ENCODE measurements at regions not wholly inside any gene's neighbourhood (a gene's known extent, or its start where the extent isn't known, plus 50 kb on each side); places are given as distances from the start of the nearest gene placed in this dataset.

DNA sequence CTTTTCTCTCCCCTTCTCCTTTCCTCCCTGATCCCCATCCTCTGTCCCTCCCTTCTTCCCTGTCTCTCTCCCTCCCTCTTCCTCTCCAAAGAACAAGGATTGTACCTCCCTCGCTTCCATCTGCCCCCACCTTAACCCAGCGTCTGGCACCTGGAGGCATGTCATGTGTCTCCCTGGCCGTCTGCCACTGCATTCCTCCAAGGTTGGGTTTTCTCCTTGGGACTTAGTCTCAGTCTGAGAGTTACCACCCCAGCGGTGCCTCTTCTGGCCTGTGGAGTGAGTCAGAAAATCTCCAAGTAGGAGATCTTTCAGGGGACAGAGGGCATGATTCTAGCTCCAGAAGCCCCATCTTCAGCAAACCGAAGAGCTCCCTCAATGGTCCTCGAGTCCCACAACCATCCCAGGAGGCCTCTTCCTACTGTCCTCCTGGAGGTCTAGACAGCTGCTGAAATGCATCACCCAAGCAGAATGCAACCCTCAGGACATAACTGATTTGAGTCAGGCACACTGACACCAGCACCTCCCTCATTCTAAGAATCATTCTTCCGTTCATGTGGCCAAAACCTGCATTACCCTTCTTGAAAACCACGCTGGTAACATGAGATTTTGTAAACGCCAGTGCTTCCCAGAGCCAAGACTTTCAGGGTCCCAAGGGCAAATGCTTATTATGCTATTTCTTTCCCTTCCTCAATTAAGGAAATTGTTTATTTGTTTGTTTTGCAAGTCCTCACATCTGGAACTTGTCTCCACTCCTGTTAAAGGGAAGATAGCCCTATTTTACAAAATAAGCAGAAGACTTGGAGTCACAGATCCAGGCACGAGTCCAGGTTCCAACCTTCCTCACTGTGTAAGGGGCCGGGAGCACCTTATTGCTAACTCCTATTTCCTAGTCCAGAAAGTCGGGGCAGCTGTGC is 463.2 kb downstream of the BCL11B start:
- no peak overlapping the region for H3K27ac ChIP-seq (ENCODE audit: insufficient read depth, low read depth, low read length)
- no peaks in the 10 kb centered on the region for H3K4me1 ChIP-seq (ENCODE audit: control insufficient read depth, extremely low read depth, insufficient read depth, low read length)
- no TSS peak for BruUV-seq (replicated peaks)
- no peak for DNase-seq (ENCODE audit: low read depth, low spot score)
- H2AFZ ChIP-seq (ENCODE audit: low read depth, low read length): no peak overlapping the region
- no peaks in the 10 kb centered on the region for H3K79me2 ChIP-seq (ENCODE audit: control insufficient read depth, insufficient read depth, low read length)
- no peak for TF ChIP-seq GATA2 (IDR thresholded peaks at IDR 0.05; ENCODE audit: insufficient read depth, insufficient read length, low read depth, low read length)
- TF ChIP-seq MYC (IDR thresholded peaks at IDR 0.05; ENCODE audit: low read depth, low read length): no peak
- TF ChIP-seq EZH2 (IDR thresholded peaks at IDR 0.05; ENCODE audit: borderline replicate concordance, low read depth, low read length, severe bottlenecking): no peak
- no peak for TF ChIP-seq JUN (IDR thresholded peaks at IDR 0.05; ENCODE audit: borderline replicate concordance, insufficient read depth, insufficient read length, low read depth)
- TF ChIP-seq FOS (IDR thresholded peaks at IDR 0.05; ENCODE audit: borderline replicate concordance, insufficient read depth, low read length): no peak
- TF ChIP-seq POLR2A (IDR thresholded peaks at IDR 0.05; ENCODE audit: low read depth, low read length): no peak
- H3K4me3 ChIP-seq (replicated peaks in 1 of 3; ENCODE audit: insufficient read depth in 1 of 3, low read depth in 1 of 3, low read length in 3 of 3): no peak overlapping the region
- ChIA-PET CTCF (no interaction called here), POLR2A (no interaction called here)
- dilution Hi-C loops (cut with MboI; ENCODE audit: extremely low pct_ligation_motif_present, low sequenced_read_pairs): no loop called here
- no peaks in the 10 kb centered on the region for H3K9me1 ChIP-seq (replicated peaks; ENCODE audit: control insufficient read depth, extremely low read depth, insufficient read depth, low read length)
- H3K27me3 ChIP-seq (ENCODE audit: control insufficient read depth in 2 of 2, insufficient read depth in 2 of 2, low read length in 2 of 2): no peaks in the 10 kb centered on the region
- no peaks in the 10 kb centered on the region for H3K36me3 ChIP-seq (ENCODE audit: control insufficient read depth in 2 of 2, extremely low read depth in 1 of 2, insufficient read depth in 2 of 2, low read length in 2 of 2)
- peaks cover 2% of the 10 kb centered on the region for H3K9me3 ChIP-seq (replicated peaks; ENCODE audit: control insufficient read depth, insufficient read depth, low read length)
- no peak overlapping the region for H3K4me2 ChIP-seq (ENCODE audit: insufficient read depth, low read length)
- FAIRE-seq: no peak
- H4K20me1 ChIP-seq (replicated peaks; ENCODE audit: control insufficient read depth, extremely low read depth, insufficient read depth, low read length): no peaks in the 10 kb centered on the region
- intact Hi-C loops (cut with micrococcal nuclease): no loop called here
- no peak overlapping the region for H3K9ac ChIP-seq (replicated peaks; ENCODE audit: extremely low read depth, insufficient read depth, low read length)

DNA sequence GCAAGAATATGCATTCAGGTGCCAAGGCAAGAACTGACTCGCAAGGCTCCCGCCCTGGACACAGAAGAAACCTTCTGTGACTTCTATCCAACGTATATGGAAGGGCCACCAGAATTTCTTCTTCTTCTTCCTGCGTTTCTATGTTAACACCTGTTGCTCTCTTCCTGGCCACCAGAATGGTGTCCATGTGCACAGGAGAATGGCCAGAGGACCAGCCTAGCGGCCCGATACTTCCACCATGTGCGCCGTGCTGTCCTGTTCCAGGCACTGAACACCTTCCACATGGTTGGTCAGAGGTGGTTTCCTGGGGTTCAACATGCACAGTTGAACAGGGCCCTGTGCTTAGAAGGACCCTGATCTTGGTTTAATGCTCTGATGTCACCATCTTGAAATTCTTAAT is 455.8 kb downstream of the BCL11B start:
- Histone ChIP-seq H3K9ac (replicated peaks; ENCODE audit: extremely low read depth, insufficient read depth, low read length) (no peak overlapping the region), H2AFZ (ENCODE audit: low read depth, low read length) (no peak overlapping the region), H3K36me3 (ENCODE audit: control insufficient read depth in 2 of 2, extremely low read depth in 1 of 2, insufficient read depth in 2 of 2, low read length in 2 of 2) (no peaks in the 10 kb centered on the region), H3K4me2 (ENCODE audit: insufficient read depth, low read length) (no peak overlapping the region), H4K20me1 (replicated peaks; ENCODE audit: control insufficient read depth, extremely low read depth, insufficient read depth, low read length) (no peaks in the 10 kb centered on the region), H3K9me3 (replicated peaks; ENCODE audit: control insufficient read depth, insufficient read depth, low read length) (peaks cover 5% of the 10 kb centered on the region), H3K4me1 (ENCODE audit: control insufficient read depth, extremely low read depth, insufficient read depth, low read length) (no peaks in the 10 kb centered on the region), H3K4me3 (replicated peaks in 1 of 3; ENCODE audit: insufficient read depth in 1 of 3, low read depth in 1 of 3, low read length in 3 of 3) (no peak overlapping the region), H3K79me2 (ENCODE audit: control insufficient read depth, insufficient read depth, low read length) (no peaks in the 10 kb centered on the region), H3K27me3 (ENCODE audit: control insufficient read depth in 2 of 2, insufficient read depth in 2 of 2, low read length in 2 of 2) (no peaks in the 10 kb centered on the region), H3K9me1 (replicated peaks; ENCODE audit: control insufficient read depth, extremely low read depth, insufficient read depth, low read length) (no peaks in the 10 kb centered on the region), H3K27ac (ENCODE audit: insufficient read depth, low read depth, low read length) (no peak overlapping the region)
- DNase-seq (ENCODE audit: low read depth, low spot score): no peak
- BruUV-seq (replicated peaks): no TSS peak
- ChIA-PET POLR2A (no interaction called here), CTCF (no interaction called here)
- dilution Hi-C loops (cut with MboI; ENCODE audit: extremely low pct_ligation_motif_present, low sequenced_read_pairs): no loop called here
- intact Hi-C loops (cut with micrococcal nuclease): no loop called here
- FAIRE-seq: no peak
- TF ChIP-seq GATA2 (IDR thresholded peaks at IDR 0.05; ENCODE audit: insufficient read depth, insufficient read length, low read depth, low read length) (no peak), EZH2 (IDR thresholded peaks at IDR 0.05; ENCODE audit: borderline replicate concordance, low read depth, low read length, severe bottlenecking) (no peak), POLR2A (IDR thresholded peaks at IDR 0.05; ENCODE audit: low read depth, low read length) (no peak), POLR2AphosphoS5 (IDR thresholded peaks at IDR 0.05; ENCODE audit: insufficient read depth, low read depth, low read length) (no peak), FOS (IDR thresholded peaks at IDR 0.05; ENCODE audit: borderline replicate concordance, insufficient read depth, low read length) (no peak), MYC (IDR thresholded peaks at IDR 0.05; ENCODE audit: low read depth, low read length) (no peak), JUN (IDR thresholded peaks at IDR 0.05; ENCODE audit: borderline replicate concordance, insufficient read depth, insufficient read length, low read depth) (no peak)
- TF ChIP-seq, protein P1, sequence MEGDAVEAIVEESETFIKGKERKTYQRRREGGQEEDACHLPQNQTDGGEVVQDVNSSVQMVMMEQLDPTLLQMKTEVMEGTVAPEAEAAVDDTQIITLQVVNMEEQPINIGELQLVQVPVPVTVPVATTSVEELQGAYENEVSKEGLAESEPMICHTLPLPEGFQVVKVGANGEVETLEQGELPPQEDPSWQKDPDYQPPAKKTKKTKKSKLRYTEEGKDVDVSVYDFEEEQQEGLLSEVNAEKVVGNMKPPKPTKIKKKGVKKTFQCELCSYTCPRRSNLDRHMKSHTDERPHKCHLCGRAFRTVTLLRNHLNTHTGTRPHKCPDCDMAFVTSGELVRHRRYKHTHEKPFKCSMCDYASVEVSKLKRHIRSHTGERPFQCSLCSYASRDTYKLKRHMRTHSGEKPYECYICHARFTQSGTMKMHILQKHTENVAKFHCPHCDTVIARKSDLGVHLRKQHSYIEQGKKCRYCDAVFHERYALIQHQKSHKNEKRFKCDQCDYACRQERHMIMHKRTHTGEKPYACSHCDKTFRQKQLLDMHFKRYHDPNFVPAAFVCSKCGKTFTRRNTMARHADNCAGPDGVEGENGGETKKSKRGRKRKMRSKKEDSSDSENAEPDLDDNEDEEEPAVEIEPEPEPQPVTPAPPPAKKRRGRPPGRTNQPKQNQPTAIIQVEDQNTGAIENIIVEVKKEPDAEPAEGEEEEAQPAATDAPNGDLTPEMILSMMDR (IDR thresholded peaks at IDR 0.05; ENCODE audit: extremely low read depth in 1 of 2, insufficient read depth in 1 of 2, low read depth in 1 of 2, low read length in 2 of 2): no peak
- TF ChIP-seq, protein P2, sequence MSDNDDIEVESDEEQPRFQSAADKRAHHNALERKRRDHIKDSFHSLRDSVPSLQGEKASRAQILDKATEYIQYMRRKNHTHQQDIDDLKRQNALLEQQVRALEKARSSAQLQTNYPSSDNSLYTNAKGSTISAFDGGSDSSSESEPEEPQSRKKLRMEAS (IDR thresholded peaks at IDR 0.05; ENCODE audit: insufficient read depth, insufficient read length): no peak
